HL-60 (cell line): ENCODE measurements at regions not wholly inside any gene's neighbourhood (a gene's known extent, or its start where the extent isn't known, plus 50 kb on each side); places are given as distances from the start of the nearest gene placed in this dataset.

ENCODE experiments used
- DNase-seq, 2 experiments: peaks; one replicate each; pipeline ENCODE4 v3.0.0-alpha.2; 2010 to 2020; ENCODE audit warnings: low read depth in 1 of 2, low spot score in 1 of 2
- H3K27ac ChIP-seq: fragments of 250-450 bp; sonication (Bioruptor Pico); replicated peaks from 2 replicates; pipeline ENCODE4 v1.5.1; 2020; ENCODE audit warnings: mild to moderate bottlenecking, moderate library complexity
- H3K27me3 ChIP-seq: fragments of 250-450 bp; sonication (Bioruptor Pico); 2 replicates; pipeline ENCODE4 v1.5.1; 2021; ENCODE audit warnings: mild to moderate bottlenecking, moderate library complexity; ENCODE audit not compliant: insufficient read depth, poor library complexity, severe bottlenecking
- H3K4me3 ChIP-seq: replicated peaks from 2 replicates; pipeline ENCODE4 v1.5.1; 2011; ENCODE audit warnings: mild to moderate bottlenecking, control low read depth, low read length; ENCODE audit not compliant: insufficient read depth
- CTCF ChIP-seq: IDR thresholded peaks from one replicate; pipeline ENCODE4 v1.5.1; 2011; ENCODE audit warnings: low read length, control low read depth, inconsistent platforms; ENCODE audit not compliant: insufficient read depth
- GABPA ChIP-seq: IDR thresholded peaks from 2 replicates; pipeline ENCODE4 v1.6.1; 2012; ENCODE audit warnings: low read depth
- POLR2AphosphoS5 ChIP-seq: IDR thresholded peaks from 2 replicates; pipeline ENCODE4 v1.6.1; 2012; ENCODE audit warnings: low read depth
- REST ChIP-seq: IDR thresholded peaks from 2 replicates; pipeline ENCODE4 v1.6.1; 2012; ENCODE audit warnings: low read depth; ENCODE audit not compliant: insufficient replicate concordance
- SPI1 ChIP-seq: IDR thresholded peaks from 2 replicates; pipeline ENCODE4 v1.6.1; 2012; ENCODE audit warnings: low read depth, mild to moderate bottlenecking, borderline replicate concordance

DNA sequence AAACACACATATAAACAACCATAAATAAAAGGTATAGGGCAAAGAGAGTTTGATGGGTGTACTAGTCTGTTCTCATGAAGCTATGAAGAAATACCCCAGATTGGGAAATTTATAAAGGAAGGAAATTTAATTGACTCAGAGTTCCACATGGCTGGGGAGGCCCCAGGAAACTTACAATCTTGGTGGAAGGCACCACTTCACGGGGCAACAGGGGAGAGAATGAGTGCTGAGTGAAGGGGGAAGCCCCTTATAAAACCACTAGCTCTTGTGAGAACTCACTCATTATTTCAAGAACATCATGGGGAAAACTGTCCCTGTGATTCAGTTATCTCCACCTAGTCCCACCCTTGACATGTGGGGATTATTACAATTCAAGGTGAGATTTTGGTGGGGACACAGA lies 385.9 kb upstream of the ANO5 start:
- no peaks in the 10 kb centered on the region for H3K27me3 ChIP-seq
- no peak overlapping the region for H3K4me3 ChIP-seq
- DNase-seq = no peak
- no peak overlapping the region for H3K27ac ChIP-seq
- TF ChIP-seq POLR2AphosphoS5 (no peak), GABPA (no peak), SPI1 (no peak), REST (no peak), CTCF (no peak)

DNA sequence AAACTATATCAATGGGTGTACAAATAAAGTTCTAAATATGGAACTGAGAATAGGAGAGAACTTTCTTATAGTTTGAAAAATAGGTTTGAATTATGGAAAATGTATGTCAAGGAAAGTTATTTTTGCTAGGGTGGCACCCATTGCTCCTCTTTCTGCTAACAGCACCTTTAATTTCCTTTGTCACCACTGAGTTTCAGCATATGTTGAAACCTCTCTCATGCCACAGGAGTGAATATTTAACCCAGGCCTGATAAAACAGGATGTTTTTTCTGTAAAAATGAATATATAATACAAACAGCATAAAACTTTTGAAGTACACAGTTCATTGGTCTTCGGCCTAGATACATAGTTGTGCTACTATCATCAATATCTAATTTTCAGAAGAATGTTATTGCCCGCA lies 385.5 kb upstream of the ANO5 start:
- TF ChIP-seq GABPA = no peak
- TF ChIP-seq POLR2AphosphoS5 = no peak
- no peak for TF ChIP-seq CTCF
- TF ChIP-seq SPI1 = no peak
- no peak for TF ChIP-seq REST
- no peak for DNase-seq
- no peaks in the 10 kb centered on the region for H3K27me3 ChIP-seq
- no peak overlapping the region for H3K4me3 ChIP-seq
- H3K27ac ChIP-seq = no peak overlapping the region

- no peak overlapping the region for H3K4me3 ChIP-seq
- DNase-seq = no peak
- H3K27ac ChIP-seq = no peak overlapping the region
- no peaks in the 10 kb centered on the region for H3K27me3 ChIP-seq
- no peak for TF ChIP-seq POLR2AphosphoS5
- no peak for TF ChIP-seq SPI1
- TF ChIP-seq GABPA = no peak
- no peak for TF ChIP-seq REST
- no peak for TF ChIP-seq CTCF
Measured at GRCh38 chr11:21810650-21811049, 382.2 kb upstream of the ANO5 start.
